Prostate gland (tissue), 1 donor: ENCODE measurements at regions not wholly inside any gene's neighbourhood (a gene's known extent, or its start where the extent isn't known, plus 50 kb on each side); places are given as distances from the start of the nearest gene placed in this dataset.

ENCODE experiments used
- POLR2A ChIP-seq: fragments of 450-650 bp; IDR thresholded peaks from one replicate; pipeline ENCODE4 v1.6.1; 2016; ENCODE audit warnings: antibody characterized with exemption, mild to moderate bottlenecking
- POLR2AphosphoS5 ChIP-seq: sonication (generic); formaldehyde crosslinking; IDR thresholded peaks from one replicate; pipeline ENCODE4 v1.6.1; 2017; ENCODE audit warnings: antibody characterized with exemption

DNA sequence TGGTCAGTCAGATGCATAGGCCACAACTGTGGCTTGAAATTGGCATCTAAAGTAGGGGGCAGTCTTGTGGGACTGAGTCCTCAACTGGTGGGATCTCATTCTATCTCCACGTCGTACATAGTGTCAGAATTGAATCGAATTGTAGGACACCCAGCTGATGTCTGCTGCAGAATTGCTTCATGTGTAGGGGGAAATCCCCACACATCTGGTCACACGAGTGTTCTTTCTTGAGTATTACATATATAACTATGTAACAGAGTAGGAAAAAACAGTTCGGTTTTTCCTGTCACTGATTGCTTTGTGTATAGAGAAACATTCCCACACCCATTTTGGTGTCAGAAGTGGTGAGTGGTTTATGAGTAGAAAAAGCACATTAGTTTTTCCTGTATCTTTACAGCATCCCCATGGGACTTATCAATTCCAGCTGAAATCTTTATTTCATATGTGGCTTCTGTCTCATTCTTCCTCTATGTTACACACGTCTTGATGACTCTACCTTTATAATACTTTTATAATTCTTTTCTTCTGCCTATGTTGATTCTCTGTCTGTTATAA lies 79.4 kb upstream of the PCGF5 start:
- TF ChIP-seq POLR2A (no peak), POLR2AphosphoS5 (no peak)
